Mucosa of rectum (tissue), 2 donors: ENCODE measurements at regions not wholly inside any gene's neighbourhood (a gene's known extent, or its start where the extent isn't known, plus 50 kb on each side); places are given as distances from the start of the nearest gene placed in this dataset.

ENCODE experiments used
- H3K27ac ChIP-seq, 2 donors: one replicate each; pipeline ENCODE4 v1.7.0; 2013; ENCODE audit warnings: inconsistent platforms in 2 of 2, low read depth in 2 of 2, low read length in 2 of 2
- H3K27me3 ChIP-seq, 2 donors: one replicate each; pipeline ENCODE4 v1.7.0; 2013; ENCODE audit warnings: low read length in 2 of 2; ENCODE audit not compliant: control insufficient read depth in 2 of 2, insufficient read depth in 2 of 2
- H3K36me3 ChIP-seq, 2 donors: one replicate each; pipeline ENCODE4 v1.7.0; 2013; ENCODE audit warnings: low read length in 2 of 2; ENCODE audit not compliant: control insufficient read depth in 2 of 2, insufficient read depth in 2 of 2
- H3K4me1 ChIP-seq, 2 donors: one replicate each; pipeline ENCODE4 v1.7.0; 2013; ENCODE audit warnings: low read length in 2 of 2, mild to moderate bottlenecking in 1 of 2; ENCODE audit not compliant: control insufficient read depth in 2 of 2, insufficient read depth in 2 of 2
- H3K4me3 ChIP-seq, 2 donors: one replicate each; pipeline ENCODE4 v1.7.0; 2013; ENCODE audit warnings: low read length in 2 of 2
- H3K9ac ChIP-seq, 2 donors: one replicate each; pipeline ENCODE4 v1.7.0; 2013; ENCODE audit warnings: low read length in 2 of 2, low read depth in 1 of 2, mild to moderate bottlenecking in 1 of 2
- H3K9me3 ChIP-seq, 2 donors: one replicate each; pipeline ENCODE4 v1.7.0; 2013; ENCODE audit warnings: low read length in 2 of 2; ENCODE audit not compliant: control insufficient read depth in 2 of 2
- donor health status: healthy.
- donor health status: Normal muscosa, but diverticular disease.

DNA sequence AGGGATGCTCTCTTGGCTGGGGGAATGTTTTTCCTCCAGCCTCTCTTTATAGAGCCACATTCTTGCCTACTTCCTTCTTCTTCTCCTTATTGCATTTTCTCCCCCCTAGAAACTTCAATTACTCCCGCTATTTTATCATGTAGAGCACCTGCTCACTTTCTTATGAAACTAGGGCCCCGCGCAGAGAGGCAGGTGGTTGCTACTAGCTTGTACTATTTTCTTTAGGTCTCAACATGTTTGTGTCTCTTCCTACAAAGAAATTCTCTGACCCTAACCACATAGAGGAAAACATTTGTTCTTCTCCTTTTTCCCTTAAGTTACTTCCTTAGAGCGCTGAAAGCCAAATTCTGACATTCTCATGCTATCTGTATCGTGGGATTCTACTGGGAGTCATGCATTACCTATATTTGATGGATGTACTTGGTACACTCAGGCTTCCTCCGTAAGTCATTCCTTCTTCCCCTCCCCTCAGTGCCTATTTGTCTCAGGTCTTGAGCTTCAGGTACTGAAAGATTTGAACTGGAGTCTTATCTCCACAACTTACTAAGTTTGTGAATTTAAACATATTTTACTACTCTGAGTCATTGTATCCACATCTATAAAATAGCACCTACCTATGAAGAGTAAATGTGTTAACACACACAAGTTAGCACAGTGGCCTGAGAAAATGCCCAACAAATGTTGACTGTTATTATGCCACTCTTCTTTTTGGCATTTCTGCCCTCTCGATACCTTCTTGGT lies 159.1 kb upstream of the LEF1 start:
- Histone ChIP-seq H3K27ac (no peak overlapping the region), H3K9ac (no peak overlapping the region)

DNA sequence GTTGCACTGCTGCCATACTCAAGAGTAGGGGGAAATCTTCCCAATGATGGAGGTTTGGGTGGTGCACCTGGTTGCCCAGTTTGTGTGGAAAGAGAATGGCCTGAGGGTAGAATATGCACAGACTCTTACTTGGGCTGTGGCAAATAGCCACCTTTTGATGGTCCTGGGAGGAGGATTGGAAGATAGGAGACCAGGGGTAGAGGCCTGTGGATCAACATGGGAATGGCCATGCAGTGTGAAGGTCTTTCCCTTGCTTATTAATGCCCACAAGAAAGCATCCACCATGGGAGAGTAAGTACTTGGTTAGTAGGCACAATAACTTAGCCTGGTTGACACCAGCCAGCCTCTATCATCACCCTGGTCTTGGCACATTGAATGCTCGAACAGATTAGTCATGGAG lies 156.8 kb upstream of the LEF1 start:
- Histone ChIP-seq H3K4me1 (no peaks in the 10 kb centered on the region), H3K27ac (no peak overlapping the region), H3K9me3 (peaks cover 0 to 2% of the 10 kb centered on the region in 2 donors), H3K27me3 (no peaks in the 10 kb centered on the region), H3K36me3 (no peaks in the 10 kb centered on the region), H3K9ac (no peak overlapping the region), H3K4me3 (no peak overlapping the region)

More for the DNA sequence above, 159.1 kb upstream of the LEF1 start:
- Histone ChIP-seq H3K4me1 (peaks cover 0 to 4% of the 10 kb centered on the region in 2 donors), H3K4me3 (no peak overlapping the region), H3K36me3 (no peaks in the 10 kb centered on the region), H3K9me3 (no peaks in the 10 kb centered on the region), H3K27me3 (no peaks in the 10 kb centered on the region)

DNA sequence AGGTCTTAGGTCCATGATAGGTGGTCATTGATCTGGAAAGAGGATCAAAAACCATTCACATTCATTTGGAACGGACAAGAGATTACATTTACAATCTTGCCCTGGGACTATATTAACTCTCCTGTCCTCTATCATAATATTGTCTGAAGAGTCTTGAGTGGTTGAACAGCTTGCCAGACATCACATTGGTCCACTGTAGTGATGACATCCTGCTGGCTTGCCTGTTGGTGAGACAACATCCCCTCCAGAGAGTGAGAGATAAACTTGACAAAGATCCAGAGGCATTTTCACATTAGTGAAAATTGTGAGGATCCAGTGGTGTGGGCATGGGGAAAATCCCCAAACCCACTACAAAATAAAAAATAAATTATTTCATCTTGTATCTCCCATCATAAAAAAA lies 155.7 kb upstream of the LEF1 start:
- Histone ChIP-seq H3K4me3 (no peak overlapping the region), H3K36me3 (no peaks in the 10 kb centered on the region), H3K27ac (no peak overlapping the region), H3K4me1 (no peaks in the 10 kb centered on the region), H3K9me3 (peaks cover 0 to 2% of the 10 kb centered on the region in 2 donors), H3K9ac (no peak overlapping the region), H3K27me3 (no peaks in the 10 kb centered on the region)

DNA sequence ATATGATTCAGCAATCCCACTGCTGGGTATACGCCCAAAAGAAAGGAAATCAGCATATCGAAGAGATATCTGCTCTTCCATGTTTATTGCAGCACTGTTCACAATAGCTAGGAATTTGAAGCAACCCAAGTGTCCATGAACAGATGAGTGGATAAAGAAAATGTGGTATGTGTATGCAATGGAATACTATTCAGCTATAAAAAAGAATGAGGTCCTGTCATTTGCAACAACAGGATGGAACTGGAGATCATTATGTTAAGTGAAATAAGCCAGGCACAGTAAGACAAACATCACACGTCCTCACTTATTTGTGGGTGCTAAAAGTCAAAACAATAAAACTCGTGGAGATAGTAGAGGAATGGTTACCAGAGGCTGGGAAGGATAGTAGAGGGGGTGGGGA lies 153.8 kb upstream of the LEF1 start:
- H3K4me1 ChIP-seq: no peaks in the 10 kb centered on the region
- no peak overlapping the region for H3K4me3 ChIP-seq
- H3K36me3 ChIP-seq: no peaks in the 10 kb centered on the region
- H3K9me3 ChIP-seq: peaks cover 0 to 2% of the 10 kb centered on the region in 2 donors
- no peaks in the 10 kb centered on the region for H3K27me3 ChIP-seq
- H3K27ac ChIP-seq: no peak overlapping the region
- no peak overlapping the region for H3K9ac ChIP-seq

DNA sequence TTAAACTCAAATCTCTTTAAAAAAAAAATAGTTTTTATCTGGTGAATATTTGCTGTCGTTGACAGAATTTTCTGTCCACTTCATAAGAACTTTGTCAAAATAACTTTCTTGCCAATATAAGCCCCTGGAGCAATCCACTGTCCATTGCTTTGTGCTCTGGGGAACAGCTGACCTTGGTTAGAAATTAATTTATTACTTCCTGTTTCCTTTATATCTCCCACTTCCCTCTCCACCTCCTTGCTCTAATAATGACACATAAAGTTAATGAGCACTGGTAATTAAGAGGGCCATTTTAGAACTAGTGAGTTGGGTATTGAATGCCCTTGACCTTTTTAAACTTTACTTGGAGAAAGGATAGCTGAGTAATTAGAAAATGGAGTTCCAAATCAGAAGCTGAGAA lies 151.3 kb upstream of the LEF1 start:
- no peaks in the 10 kb centered on the region for H3K36me3 ChIP-seq
- no peak overlapping the region for H3K27ac ChIP-seq
- H3K4me1 ChIP-seq: no peaks in the 10 kb centered on the region
- H3K27me3 ChIP-seq: no peaks in the 10 kb centered on the region
- H3K4me3 ChIP-seq: no peak overlapping the region
- H3K9ac ChIP-seq: no peak overlapping the region
- H3K9me3 ChIP-seq: peaks cover 0 to 2% of the 10 kb centered on the region in 2 donors

DNA sequence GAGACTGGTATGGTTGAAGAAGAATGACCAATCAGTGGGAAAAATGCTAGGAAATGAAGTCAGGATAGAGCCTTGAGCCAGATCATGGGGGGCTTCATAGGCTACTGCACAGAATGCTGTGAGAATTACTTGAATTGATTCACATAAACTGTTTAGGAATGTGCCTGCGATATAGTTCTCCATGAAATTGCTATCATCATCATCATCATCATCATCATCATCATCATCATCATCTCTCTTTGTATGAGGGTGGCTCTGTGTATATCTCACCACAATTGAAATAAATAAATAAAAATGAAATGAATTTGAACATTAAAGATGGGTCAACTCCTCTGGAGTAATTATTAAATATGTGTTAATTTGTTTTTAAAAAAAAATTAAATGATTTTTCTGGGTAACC lies 148.6 kb upstream of the LEF1 start:
- Histone ChIP-seq H3K4me1 (no peaks in the 10 kb centered on the region), H3K27me3 (no peaks in the 10 kb centered on the region), H3K27ac (no peak overlapping the region), H3K36me3 (no peaks in the 10 kb centered on the region), H3K4me3 (no peak overlapping the region), H3K9ac (no peak overlapping the region), H3K9me3 (peaks cover 0 to under 1% of the 10 kb centered on the region in 2 donors)

DNA sequence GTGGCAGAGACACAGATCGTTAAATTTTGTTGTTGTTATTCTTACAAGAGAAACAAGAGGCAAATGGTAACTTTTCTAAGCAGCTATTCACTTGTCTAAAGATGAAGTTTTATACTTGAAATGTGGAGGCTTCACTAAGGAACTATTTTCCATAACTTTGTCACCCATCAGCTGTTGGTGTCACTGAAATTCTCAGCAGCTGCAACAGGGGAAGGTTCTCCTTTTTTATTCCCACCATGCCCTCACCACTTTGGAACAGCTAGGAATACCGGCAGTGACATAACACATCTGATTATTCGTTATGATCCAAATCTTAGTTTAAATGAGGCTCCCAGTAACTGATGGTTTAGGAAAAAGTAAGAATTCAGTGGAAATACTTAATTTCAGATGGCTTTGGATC lies 147.0 kb upstream of the LEF1 start:
- Histone ChIP-seq H3K27me3 (no peaks in the 10 kb centered on the region), H3K9ac (no peak overlapping the region), H3K4me3 (no peak overlapping the region), H3K27ac (no peak overlapping the region), H3K4me1 (no peaks in the 10 kb centered on the region), H3K9me3 (no peaks in the 10 kb centered on the region), H3K36me3 (no peaks in the 10 kb centered on the region)

DNA sequence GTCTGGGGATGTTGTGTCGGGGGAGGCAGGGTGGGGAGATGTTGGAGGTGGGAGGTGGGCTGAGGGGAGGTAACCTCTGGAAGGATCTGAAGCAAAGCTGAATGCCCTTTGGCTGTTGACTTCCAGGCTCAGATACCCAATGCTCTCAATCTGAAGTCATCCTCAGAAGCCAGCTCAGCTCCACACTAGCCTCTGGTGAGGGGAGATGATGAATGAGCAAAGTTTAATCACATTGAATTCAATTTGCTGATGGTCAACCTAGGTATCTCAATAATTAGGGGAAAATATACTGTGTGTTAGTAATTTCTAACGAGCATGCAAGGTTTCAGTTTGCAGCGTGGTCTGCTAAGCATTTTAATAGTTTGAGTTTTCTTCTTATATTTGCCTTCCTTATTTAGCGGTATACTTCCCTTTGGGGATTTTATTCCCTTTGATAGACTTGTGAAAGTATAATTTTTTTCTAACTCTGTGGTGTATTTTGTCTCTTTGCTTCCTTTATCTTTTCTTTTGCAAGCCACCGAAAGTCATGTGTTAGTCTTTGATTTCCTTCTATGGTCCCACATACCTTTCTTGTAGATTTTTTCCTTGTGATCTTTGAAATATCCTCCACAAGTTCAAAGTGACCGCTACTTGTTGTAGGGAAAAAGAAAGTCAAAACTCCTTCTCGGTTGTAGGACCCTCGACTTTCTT lies 146.3 kb upstream of the LEF1 start:
- Histone ChIP-seq H3K27ac (no peak overlapping the region), H3K9me3 (no peaks in the 10 kb centered on the region)

DNA sequence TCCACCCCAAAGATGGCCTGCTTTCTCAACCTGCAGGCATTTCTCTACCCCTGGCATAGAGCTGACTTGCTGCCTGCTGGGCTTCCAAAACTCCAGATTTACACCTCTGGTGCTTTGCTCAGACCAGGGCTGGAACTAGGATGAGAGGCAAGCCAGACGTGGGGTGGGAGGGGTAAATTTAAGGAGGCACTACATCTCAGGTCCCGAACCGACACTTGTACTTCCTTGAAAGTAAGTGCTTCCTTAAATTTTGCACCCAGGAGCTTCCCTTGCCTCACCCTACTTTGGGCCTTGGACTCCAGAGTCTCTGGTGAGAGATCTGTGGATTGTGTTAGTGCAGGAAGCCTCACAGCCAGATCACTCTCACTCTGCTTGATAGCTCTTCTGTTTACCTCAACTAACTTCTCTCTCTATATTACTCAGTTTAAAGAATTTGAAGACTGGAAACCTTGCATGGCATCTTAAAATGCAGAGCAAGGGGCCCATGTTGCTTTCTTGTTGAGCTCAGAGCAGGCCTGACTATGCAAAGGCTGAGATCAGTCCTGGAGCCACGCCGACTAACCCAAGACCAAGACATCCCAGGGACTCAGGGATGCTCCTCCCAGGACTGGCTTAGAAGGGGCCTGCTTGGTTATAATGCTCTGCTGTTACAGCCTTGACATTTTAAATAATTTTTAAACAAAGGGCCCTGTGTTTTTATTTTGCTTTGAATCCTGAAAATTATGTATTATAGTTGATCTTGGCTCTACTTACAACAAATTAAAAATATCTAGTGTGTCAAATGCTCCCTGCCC lies 145.0 kb upstream of the LEF1 start:
- Histone ChIP-seq H3K4me1 (no peaks in the 10 kb centered on the region), H3K36me3 (no peaks in the 10 kb centered on the region), H3K9me3 (no peaks in the 10 kb centered on the region), H3K27me3 (no peaks in the 10 kb centered on the region), H3K9ac (no peak overlapping the region), H3K4me3 (no peak overlapping the region), H3K27ac (no peak overlapping the region)

More for the DNA sequence above, 146.3 kb upstream of the LEF1 start:
- Histone ChIP-seq H3K36me3 (no peaks in the 10 kb centered on the region), H3K27me3 (no peaks in the 10 kb centered on the region), H3K4me3 (no peak overlapping the region), H3K4me1 (no peaks in the 10 kb centered on the region), H3K9ac (no peak overlapping the region)

DNA sequence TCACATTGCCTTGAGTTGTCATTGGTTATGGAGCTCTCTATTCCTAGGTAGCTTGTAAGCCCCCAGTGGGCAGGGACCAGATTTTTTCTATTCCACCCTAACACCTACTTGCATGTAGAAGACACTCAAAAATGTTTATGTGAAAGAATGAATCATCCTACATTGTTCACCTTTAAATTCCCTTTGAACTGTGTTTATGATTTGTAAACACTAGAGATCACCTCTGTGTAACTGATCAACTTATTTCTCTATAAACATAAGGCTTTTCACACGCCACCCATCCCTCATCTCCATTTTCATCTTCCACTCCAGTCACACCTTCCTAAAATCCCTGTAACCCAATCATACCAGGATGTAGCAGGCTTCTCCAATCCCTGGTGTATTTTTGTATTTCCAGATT lies 142.6 kb upstream of the LEF1 start:
- Histone ChIP-seq H3K4me1 (no peaks in the 10 kb centered on the region), H3K4me3 (no peak overlapping the region), H3K27me3 (no peaks in the 10 kb centered on the region), H3K9ac (no peak overlapping the region), H3K27ac (no peak overlapping the region), H3K36me3 (no peaks in the 10 kb centered on the region), H3K9me3 (no peaks in the 10 kb centered on the region)
